ENCODE measurements at regions not wholly inside any gene's neighbourhood (a gene's known extent, or its start where the extent isn't known, plus 50 kb on each side); places are given as distances from the start of the nearest gene placed in this dataset.

DNA sequence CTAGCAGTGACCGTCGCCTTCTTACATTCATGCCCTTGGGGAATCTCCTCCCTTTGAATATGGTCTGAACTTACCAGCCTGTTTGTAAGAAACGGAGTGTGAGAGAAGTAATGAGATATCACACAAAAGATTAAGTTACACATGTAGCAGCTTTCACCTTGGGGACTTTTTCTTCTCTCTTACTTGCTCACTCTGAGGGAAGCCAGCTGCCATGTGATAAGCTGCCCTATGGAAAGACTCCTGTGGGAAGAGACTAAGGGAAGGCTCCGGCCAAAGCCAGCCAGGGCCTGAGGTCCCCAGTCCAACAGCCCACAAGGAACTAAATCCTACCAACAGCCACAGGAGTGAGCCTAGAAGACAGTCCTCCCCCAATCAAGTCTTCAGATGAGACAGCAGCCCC lies 190.4 kb upstream of the TSC22D2 start:
- TF ChIP-seq POLR2A (IDR thresholded peaks at IDR 0.05): no peak
- TF ChIP-seq, protein P1, sequence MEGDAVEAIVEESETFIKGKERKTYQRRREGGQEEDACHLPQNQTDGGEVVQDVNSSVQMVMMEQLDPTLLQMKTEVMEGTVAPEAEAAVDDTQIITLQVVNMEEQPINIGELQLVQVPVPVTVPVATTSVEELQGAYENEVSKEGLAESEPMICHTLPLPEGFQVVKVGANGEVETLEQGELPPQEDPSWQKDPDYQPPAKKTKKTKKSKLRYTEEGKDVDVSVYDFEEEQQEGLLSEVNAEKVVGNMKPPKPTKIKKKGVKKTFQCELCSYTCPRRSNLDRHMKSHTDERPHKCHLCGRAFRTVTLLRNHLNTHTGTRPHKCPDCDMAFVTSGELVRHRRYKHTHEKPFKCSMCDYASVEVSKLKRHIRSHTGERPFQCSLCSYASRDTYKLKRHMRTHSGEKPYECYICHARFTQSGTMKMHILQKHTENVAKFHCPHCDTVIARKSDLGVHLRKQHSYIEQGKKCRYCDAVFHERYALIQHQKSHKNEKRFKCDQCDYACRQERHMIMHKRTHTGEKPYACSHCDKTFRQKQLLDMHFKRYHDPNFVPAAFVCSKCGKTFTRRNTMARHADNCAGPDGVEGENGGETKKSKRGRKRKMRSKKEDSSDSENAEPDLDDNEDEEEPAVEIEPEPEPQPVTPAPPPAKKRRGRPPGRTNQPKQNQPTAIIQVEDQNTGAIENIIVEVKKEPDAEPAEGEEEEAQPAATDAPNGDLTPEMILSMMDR (IDR thresholded peaks at IDR 0.05): no peak
